Fibroblast of mammary gland (primary cell): ENCODE measurements at regions not wholly inside any gene's neighbourhood (a gene's known extent, or its start where the extent isn't known, plus 50 kb on each side); places are given as distances from the start of the nearest gene placed in this dataset.

Experiments
- DNase-seq: peaks from one replicate; pipeline ENCODE4 v3.0.0-alpha.2; 2010; ENCODE audit warnings: low read depth
- H3K4me3 ChIP-seq: 2 replicates; pipeline ENCODE4 v1.5.1; 2011; ENCODE audit warnings: low read depth, mild to moderate bottlenecking, low read length, moderate library complexity; ENCODE audit not compliant: control insufficient read depth
- TF ChIP-seq, protein P1 (sequence below): conservative IDR thresholded peaks from 2 replicates; pipeline ENCODE4 v1.5.1; 2011; ENCODE audit warnings: low read depth, low read length, inconsistent platforms; ENCODE audit not compliant: control insufficient read depth, insufficient read depth

DNA sequence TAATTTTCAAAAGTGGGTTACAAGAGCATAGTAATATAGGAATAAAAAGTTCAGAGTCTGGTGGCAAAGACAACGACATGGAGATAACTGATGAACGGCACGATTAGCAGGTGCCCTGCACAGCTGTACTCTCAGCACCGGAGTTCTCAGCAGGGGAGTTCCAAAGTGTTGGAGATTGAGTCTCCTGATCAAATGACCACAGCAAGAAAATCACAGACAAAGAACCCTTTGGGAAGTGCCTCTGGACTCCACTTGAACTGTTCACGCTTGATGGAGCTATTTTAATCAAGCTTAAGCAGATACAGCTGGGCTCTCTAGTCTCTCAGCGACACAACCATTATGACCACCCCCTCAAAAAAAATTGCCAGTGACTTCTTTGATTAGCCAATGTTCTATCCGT is 153.1 kb downstream of the ALG10B start:
- TF ChIP-seq, protein P1, sequence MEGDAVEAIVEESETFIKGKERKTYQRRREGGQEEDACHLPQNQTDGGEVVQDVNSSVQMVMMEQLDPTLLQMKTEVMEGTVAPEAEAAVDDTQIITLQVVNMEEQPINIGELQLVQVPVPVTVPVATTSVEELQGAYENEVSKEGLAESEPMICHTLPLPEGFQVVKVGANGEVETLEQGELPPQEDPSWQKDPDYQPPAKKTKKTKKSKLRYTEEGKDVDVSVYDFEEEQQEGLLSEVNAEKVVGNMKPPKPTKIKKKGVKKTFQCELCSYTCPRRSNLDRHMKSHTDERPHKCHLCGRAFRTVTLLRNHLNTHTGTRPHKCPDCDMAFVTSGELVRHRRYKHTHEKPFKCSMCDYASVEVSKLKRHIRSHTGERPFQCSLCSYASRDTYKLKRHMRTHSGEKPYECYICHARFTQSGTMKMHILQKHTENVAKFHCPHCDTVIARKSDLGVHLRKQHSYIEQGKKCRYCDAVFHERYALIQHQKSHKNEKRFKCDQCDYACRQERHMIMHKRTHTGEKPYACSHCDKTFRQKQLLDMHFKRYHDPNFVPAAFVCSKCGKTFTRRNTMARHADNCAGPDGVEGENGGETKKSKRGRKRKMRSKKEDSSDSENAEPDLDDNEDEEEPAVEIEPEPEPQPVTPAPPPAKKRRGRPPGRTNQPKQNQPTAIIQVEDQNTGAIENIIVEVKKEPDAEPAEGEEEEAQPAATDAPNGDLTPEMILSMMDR: no peak
- DNase-seq: no peak
- H3K4me3 ChIP-seq: no peak overlapping the region

DNA sequence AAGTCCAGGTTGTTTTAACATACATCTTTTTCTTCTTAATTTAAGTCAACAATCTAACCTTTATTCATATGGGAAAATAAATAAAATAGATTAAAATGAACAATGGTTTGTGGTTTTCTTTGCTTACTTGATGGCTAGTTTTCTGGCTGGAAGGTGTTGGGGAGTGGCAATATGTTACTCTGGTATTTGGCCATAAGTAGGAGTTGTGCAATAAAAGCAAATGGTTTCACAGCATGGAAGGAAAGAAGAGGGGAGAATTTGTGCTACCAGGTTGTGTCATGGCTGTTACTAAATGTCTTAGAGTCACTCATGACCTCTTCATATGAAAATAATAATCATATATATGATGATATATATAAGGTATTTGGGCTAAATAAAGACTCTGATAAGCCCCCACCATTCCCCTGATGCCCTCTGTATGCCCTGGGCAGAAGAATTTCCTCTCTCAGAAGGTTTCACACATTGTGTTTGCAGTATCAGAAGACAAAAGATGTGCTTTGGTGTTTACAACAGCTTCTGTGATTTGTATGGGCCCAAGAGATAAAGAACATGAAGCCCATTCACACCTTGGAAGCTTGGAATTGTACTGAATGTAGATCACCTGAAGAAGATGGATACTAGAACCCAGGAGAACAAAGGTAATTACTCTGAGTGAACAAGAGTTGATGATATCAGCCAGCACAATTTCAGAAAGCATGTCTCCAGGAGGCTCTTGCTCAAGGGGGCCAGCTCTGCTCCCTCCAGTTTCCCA is 160.9 kb downstream of the ALG10B start:
- no peak overlapping the region for H3K4me3 ChIP-seq
- TF ChIP-seq, protein P1: no peak
- DNase-seq: no peak

DNA sequence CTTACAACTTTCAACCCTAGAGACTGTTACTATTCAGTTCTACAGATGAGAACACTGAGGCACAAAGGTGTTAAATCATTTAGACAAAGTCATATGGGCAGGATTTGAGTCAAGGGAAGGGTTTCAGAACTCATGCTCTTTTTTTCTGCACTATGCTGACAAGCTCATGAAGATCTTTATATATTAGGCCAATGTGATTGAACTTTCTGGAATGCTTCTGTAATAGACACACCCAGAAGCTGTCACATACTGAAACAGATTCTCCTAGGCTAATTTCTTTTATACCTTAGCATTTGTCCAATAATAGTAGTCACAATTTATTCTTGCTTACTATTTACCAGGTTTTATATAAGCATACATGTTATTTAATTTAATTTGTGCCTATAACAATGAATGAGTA is 164.0 kb downstream of the ALG10B start:
- no peak overlapping the region for H3K4me3 ChIP-seq
- no peak for DNase-seq
- TF ChIP-seq, protein P1: no peak

DNA sequence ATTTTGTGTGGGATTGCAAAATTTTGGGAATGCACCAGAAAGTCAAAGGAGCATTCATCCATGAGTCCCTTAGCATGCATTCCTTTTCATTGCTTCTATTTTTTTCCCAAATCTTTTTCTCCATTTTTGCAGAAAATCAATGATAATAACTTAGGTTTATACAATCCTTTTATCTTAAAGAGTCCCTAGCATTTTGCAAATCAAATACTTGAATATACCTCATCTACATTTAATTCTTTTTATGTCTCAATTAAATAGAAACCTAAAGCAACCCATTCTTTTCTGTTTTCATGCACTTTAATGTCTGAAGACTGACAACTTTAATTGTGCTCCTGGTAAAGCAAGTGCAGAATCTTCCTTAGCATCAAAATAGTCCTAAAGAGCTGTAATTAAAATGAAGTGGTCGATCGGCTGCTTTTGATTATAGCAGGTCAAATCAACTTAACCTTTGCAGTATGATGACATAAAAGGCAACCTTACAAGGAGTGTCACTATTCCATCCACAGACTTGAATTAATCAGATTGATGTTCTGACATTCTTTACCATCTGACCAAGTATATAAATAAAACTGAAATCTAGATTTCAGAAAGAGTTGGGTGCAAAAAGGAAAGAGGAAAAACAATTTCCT is 168.4 kb downstream of the ALG10B start:
- TF ChIP-seq, protein P1: no peak
- H3K4me3 ChIP-seq: no peak overlapping the region
- DNase-seq: no peak

DNA sequence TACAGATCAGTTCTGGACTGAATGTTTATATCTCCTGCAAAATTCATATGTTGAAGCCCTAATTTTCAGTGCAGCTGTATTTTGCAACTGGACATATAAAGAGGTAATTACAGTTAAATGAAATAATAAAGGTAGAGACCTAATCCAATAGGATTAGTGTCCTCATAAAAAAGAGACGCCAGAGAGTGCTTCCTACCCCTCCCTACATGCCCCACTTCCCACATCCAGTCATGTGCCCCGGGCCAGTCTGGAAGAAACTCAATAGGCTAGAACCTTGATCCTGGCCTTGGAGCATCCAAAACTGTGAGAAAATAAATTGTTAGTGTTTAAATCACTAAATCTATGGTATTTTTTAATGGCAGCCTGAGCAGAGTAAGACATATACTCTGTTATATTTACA is 172.3 kb downstream of the ALG10B start:
- no peak overlapping the region for H3K4me3 ChIP-seq
- no peak for DNase-seq
- TF ChIP-seq, protein P1: no peak

DNA sequence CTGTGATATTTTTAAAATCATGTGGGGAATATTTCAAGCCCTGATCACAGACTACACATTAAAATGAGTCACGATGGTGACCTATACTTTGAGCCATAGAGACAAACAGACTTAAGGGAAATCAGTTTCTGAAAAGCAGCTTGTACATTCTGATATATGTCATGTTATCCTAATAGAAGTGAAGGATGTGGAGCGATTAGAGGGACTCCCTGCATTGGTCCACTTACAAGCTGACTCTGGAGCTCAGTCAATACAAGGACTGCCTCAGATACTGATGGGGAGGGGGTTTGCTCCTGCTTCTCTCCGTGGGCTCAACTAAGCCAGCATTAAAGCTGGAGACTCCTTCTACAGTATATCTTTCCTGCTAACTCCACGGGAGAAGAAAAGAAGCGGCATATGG is 173.5 kb downstream of the ALG10B start:
- TF ChIP-seq, protein P1: no peak
- no peak overlapping the region for H3K4me3 ChIP-seq
- DNase-seq: no peak
